MM.1S (cell line): ENCODE measurements at regions not wholly inside any gene's neighbourhood (a gene's known extent, or its start where the extent isn't known, plus 50 kb on each side); places are given as distances from the start of the nearest gene placed in this dataset.

Source experiments
- DNase-seq: peaks from one replicate; pipeline ENCODE4 v3.0.0-alpha.2; 2015
- H2AFZ ChIP-seq: fragments of 300-600 bp; sonication (generic); 2 replicates; pipeline ENCODE4 v1.6.0; 2016; ENCODE audit warnings: antibody characterized with exemption, low read length
- H3F3A ChIP-seq: fragments of 300-600 bp; sonication (generic); 2 replicates; pipeline ENCODE4 v1.6.1; 2016; ENCODE audit warnings: mild to moderate bottlenecking, antibody characterized with exemption, low read length, moderate library complexity, mixed read lengths; ENCODE audit not compliant: insufficient read depth
- H3K27ac ChIP-seq: fragments of 300-600 bp; sonication (generic); 2 replicates; pipeline ENCODE4 v1.5.1; 2016; ENCODE audit warnings: mild to moderate bottlenecking, low read length
- H3K27me3 ChIP-seq: fragments of 300-600 bp; sonication (generic); replicated peaks from 2 replicates; pipeline ENCODE4 v1.6.0; 2016; ENCODE audit warnings: low read length; ENCODE audit not compliant: insufficient read depth
- H3K36me3 ChIP-seq: fragments of 300-600 bp; sonication (generic); replicated peaks from 2 replicates; pipeline ENCODE4 v1.6.1; 2016; ENCODE audit warnings: mild to moderate bottlenecking, low read length, mixed read lengths; ENCODE audit not compliant: insufficient read depth
- H3K4me1 ChIP-seq: fragments of 300-600 bp; sonication (generic); 2 replicates; pipeline ENCODE4 v1.6.1; 2016; ENCODE audit warnings: low read length, mixed read lengths
- H3K4me2 ChIP-seq: fragments of 300-600 bp; sonication (generic); 2 replicates; pipeline ENCODE4 v1.6.0; 2016; ENCODE audit warnings: low read depth, low read length
- H3K4me3 ChIP-seq: fragments of 300-600 bp; sonication (generic); 2 replicates; pipeline ENCODE4 v1.5.1; 2016; ENCODE audit warnings: low read length, mixed read lengths
- H3K79me2 ChIP-seq: fragments of 300-600 bp; sonication (generic); 2 replicates; pipeline ENCODE4 v1.6.1; 2016; ENCODE audit warnings: mixed run types, low read length, mixed read lengths
- H3K9ac ChIP-seq: fragments of 300-600 bp; sonication (generic); 2 replicates; pipeline ENCODE4 v1.6.1; 2016; ENCODE audit warnings: low read length, mixed read lengths
- H3K9me2 ChIP-seq: fragments of 300-600 bp; sonication (generic); replicated peaks from 2 replicates; pipeline ENCODE4 v1.6.1; 2016; ENCODE audit warnings: mild to moderate bottlenecking, low read length, mixed read lengths; ENCODE audit not compliant: insufficient read depth
- H3K9me3 ChIP-seq: fragments of 300-600 bp; sonication (generic); replicated peaks from 2 replicates; pipeline ENCODE4 v1.6.1; 2016; ENCODE audit warnings: mild to moderate bottlenecking, low read length, mixed read lengths; ENCODE audit not compliant: insufficient read depth
- H4K20me1 ChIP-seq: fragments of 300-600 bp; sonication (generic); 2 replicates; pipeline ENCODE4 v1.6.1; 2016; ENCODE audit warnings: mild to moderate bottlenecking, low read length, moderate library complexity, mixed read lengths; ENCODE audit not compliant: insufficient read depth
- CTCF ChIP-seq: fragments of 300-600 bp; sonication (generic); IDR thresholded peaks from 2 replicates; pipeline ENCODE4 v1.5.1; 2016; ENCODE audit warnings: antibody characterized with exemption, low read length, mixed read lengths
- EZH2 ChIP-seq: fragments of 300-600 bp; sonication (generic); optimal IDR thresholded peaks from 2 replicates; pipeline ENCODE3; 2017; ENCODE audit warnings: low read depth, mild to moderate bottlenecking, antibody characterized with exemption, low read length, mixed read lengths
- EZH2phosphoT487 ChIP-seq: fragments of 300-600 bp; sonication (generic); IDR thresholded peaks from 2 replicates; pipeline ENCODE4 v1.6.1; 2018; ENCODE audit warnings: antibody characterized with exemption, low read length

- no peaks in the 10 kb centered on the region for H4K20me1 ChIP-seq
- DNase-seq: no peak
- H2AFZ ChIP-seq: no peak overlapping the region
- H3K27me3 ChIP-seq: no peaks in the 10 kb centered on the region
- no peak overlapping the region for H3K27ac ChIP-seq
- no peak overlapping the region for H3K9ac ChIP-seq
- H3K36me3 ChIP-seq: no peaks in the 10 kb centered on the region
- H3K4me3 ChIP-seq: no peak overlapping the region
- H3F3A ChIP-seq: no peaks in the 10 kb centered on the region
- H3K4me2 ChIP-seq: no peak overlapping the region
- H3K4me1 ChIP-seq: no peaks in the 10 kb centered on the region
- no peaks in the 10 kb centered on the region for H3K9me3 ChIP-seq
- H3K9me2 ChIP-seq: no peaks in the 10 kb centered on the region
- TF ChIP-seq EZH2phosphoT487: no peak
- TF ChIP-seq EZH2: no peak
- no peak for TF ChIP-seq CTCF
- no peaks in the 10 kb centered on the region for H3K79me2 ChIP-seq
Observed at GRCh38 chr4:117770269-117771102, 263.8 kb upstream of the NDST3 start.

- Histone ChIP-seq H4K20me1 (no peaks in the 10 kb centered on the region), H3K9me3 (no peaks in the 10 kb centered on the region), H3K9me2 (no peaks in the 10 kb centered on the region), H3K4me3 (no peak overlapping the region), H3K4me2 (no peak overlapping the region), H3F3A (no peaks in the 10 kb centered on the region), H2AFZ (no peak overlapping the region), H3K9ac (no peak overlapping the region), H3K27ac (no peak overlapping the region), H3K36me3 (no peaks in the 10 kb centered on the region), H3K27me3 (no peaks in the 10 kb centered on the region), H3K4me1 (no peaks in the 10 kb centered on the region), H3K79me2 (no peaks in the 10 kb centered on the region)
- no peak for TF ChIP-seq EZH2phosphoT487
- TF ChIP-seq EZH2: no peak
- no peak for TF ChIP-seq CTCF
- DNase-seq: no peak
Observed at GRCh38 chr4:117771647-117772337, 262.5 kb upstream of the NDST3 start.

- no peaks in the 10 kb centered on the region for H3F3A ChIP-seq
- no peaks in the 10 kb centered on the region for H4K20me1 ChIP-seq
- no peak overlapping the region for H2AFZ ChIP-seq
- H3K4me1 ChIP-seq: no peaks in the 10 kb centered on the region
- DNase-seq: no peak
- no peaks in the 10 kb centered on the region for H3K27me3 ChIP-seq
- H3K79me2 ChIP-seq: no peaks in the 10 kb centered on the region
- H3K36me3 ChIP-seq: no peaks in the 10 kb centered on the region
- H3K9ac ChIP-seq: no peak overlapping the region
- TF ChIP-seq EZH2: no peak
- TF ChIP-seq EZH2phosphoT487: no peak
- TF ChIP-seq CTCF: no peak
- H3K4me3 ChIP-seq: no peak overlapping the region
- no peak overlapping the region for H3K27ac ChIP-seq
- H3K9me3 ChIP-seq: no peaks in the 10 kb centered on the region
- H3K9me2 ChIP-seq: no peaks in the 10 kb centered on the region
- H3K4me2 ChIP-seq: no peak overlapping the region
Observed at GRCh38 chr4:117773064-117773936, 261.0 kb upstream of the NDST3 start.
